Lower leg skin (tissue), 3 donors: ENCODE measurements at regions not wholly inside any gene's neighbourhood (a gene's known extent, or its start where the extent isn't known, plus 50 kb on each side); places are given as distances from the start of the nearest gene placed in this dataset.

Experiments used
- POLR2A ChIP-seq, 2 donors: fragments of 450-650 bp; IDR thresholded peaks; one replicate each; pipeline ENCODE4 v1.6.1; 2016 to 2017; ENCODE audit warnings: antibody characterized with exemption in 2 of 2, mild to moderate bottlenecking in 1 of 2, moderate library complexity in 1 of 2
- TF ChIP-seq, protein P1 (sequence below), 3 donors: fragments of 450-650 bp; IDR thresholded peaks; one replicate each; pipeline ENCODE4 v1.5.1; 2016; ENCODE audit warnings: antibody characterized with exemption in 3 of 3, mild to moderate bottlenecking in 3 of 3, moderate library complexity in 2 of 3

DNA sequence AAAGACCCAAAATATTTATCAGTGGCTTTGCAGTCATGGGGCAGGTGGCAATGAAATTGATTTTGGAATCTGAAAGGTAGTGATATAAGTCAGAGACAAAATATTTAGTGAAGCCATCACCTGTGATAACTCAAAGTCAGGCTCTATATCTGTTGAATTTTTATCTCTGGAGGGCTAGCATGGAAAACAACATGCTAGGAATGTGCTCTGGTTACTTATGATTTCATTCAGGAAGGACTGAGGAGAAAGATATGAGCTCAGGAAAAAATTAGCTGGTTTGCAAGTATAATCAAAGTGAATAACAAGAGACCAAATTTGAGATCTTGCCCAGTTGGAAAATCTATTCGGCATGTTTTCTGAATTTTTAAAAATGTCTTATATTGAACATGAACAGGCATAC, 364.6 kb upstream of the LRRC7 start:
- no peak for TF ChIP-seq POLR2A (IDR thresholded peaks at IDR 0.05)
- TF ChIP-seq, protein P1, sequence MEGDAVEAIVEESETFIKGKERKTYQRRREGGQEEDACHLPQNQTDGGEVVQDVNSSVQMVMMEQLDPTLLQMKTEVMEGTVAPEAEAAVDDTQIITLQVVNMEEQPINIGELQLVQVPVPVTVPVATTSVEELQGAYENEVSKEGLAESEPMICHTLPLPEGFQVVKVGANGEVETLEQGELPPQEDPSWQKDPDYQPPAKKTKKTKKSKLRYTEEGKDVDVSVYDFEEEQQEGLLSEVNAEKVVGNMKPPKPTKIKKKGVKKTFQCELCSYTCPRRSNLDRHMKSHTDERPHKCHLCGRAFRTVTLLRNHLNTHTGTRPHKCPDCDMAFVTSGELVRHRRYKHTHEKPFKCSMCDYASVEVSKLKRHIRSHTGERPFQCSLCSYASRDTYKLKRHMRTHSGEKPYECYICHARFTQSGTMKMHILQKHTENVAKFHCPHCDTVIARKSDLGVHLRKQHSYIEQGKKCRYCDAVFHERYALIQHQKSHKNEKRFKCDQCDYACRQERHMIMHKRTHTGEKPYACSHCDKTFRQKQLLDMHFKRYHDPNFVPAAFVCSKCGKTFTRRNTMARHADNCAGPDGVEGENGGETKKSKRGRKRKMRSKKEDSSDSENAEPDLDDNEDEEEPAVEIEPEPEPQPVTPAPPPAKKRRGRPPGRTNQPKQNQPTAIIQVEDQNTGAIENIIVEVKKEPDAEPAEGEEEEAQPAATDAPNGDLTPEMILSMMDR (IDR thresholded peaks at IDR 0.05): no peak
